ENCODE measurements at regions not wholly inside any gene's neighbourhood (a gene's known extent, or its start where the extent isn't known, plus 50 kb on each side); places are given as distances from the start of the nearest gene placed in this dataset.

DNA sequence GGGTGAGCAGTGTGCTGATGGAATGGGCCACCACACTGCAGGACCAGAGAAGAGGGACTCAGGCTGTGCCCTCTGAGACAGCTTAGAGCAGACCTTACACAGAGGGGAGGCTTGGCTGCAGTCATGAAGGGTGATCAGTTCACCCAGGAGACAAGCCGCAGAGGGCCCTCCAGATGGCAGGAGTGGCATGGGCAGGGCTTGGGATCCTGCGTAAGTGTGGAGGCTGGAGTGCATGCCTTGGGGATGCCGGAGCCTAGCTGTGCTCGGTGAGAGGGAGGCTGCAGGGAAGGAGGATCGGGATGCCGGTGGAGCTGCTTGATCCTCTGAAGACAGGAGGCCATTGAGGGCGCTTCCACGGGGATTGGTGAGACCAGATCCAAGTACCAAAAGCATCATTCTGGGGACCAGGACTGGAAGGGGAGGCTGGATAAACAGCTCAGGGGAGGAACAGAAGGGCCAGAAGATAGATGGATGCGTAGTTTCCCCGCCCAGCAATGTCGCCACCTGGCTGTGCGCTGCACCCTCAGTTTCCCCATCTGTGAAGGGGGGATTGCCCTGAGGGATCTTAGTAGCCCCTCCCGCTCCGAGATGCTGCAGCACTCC is 163.4 kb downstream of the INHBB start:
- Mint-ChIP-seq H3K9me3 (no peaks in the 10 kb centered on the region), H3K27ac (no peak overlapping the region; the same call in 1 of the 2 replicates), H3K4me1 (peaks cover 9% of the 10 kb centered on the region; the same call in 2 of the 3 replicates), H3K4me3 (no peak overlapping the region), H3K36me3 (ENCODE audit: low read depth) (no peaks in the 10 kb centered on the region), H3K27me3 (ENCODE audit: insufficient read depth, low read depth, poor library complexity) (peaks cover 16% of the 10 kb centered on the region)
- no peaks in the 10 kb centered on the region for H3F3A ChIP-seq (replicated peaks; ENCODE audit: low read depth)
- H3K4me3 ChIP-seq = no peak overlapping the region
- no peak for ATAC-seq
- no peaks in the 10 kb centered on the region for H3K79me2 ChIP-seq (replicated peaks; ENCODE audit: insufficient read depth)
- no peak overlapping the region for H3K4me2 ChIP-seq
- H2AFZ ChIP-seq = no peak overlapping the region
- TF ChIP-seq, protein P1, sequence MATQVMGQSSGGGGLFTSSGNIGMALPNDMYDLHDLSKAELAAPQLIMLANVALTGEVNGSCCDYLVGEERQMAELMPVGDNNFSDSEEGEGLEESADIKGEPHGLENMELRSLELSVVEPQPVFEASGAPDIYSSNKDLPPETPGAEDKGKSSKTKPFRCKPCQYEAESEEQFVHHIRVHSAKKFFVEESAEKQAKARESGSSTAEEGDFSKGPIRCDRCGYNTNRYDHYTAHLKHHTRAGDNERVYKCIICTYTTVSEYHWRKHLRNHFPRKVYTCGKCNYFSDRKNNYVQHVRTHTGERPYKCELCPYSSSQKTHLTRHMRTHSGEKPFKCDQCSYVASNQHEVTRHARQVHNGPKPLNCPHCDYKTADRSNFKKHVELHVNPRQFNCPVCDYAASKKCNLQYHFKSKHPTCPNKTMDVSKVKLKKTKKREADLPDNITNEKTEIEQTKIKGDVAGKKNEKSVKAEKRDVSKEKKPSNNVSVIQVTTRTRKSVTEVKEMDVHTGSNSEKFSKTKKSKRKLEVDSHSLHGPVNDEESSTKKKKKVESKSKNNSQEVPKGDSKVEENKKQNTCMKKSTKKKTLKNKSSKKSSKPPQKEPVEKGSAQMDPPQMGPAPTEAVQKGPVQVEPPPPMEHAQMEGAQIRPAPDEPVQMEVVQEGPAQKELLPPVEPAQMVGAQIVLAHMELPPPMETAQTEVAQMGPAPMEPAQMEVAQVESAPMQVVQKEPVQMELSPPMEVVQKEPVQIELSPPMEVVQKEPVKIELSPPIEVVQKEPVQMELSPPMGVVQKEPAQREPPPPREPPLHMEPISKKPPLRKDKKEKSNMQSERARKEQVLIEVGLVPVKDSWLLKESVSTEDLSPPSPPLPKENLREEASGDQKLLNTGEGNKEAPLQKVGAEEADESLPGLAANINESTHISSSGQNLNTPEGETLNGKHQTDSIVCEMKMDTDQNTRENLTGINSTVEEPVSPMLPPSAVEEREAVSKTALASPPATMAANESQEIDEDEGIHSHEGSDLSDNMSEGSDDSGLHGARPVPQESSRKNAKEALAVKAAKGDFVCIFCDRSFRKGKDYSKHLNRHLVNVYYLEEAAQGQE (IDR thresholded peaks at IDR 0.05; ENCODE audit: unreplicated experiment) = no peak
- TF ChIP-seq, protein P2, sequence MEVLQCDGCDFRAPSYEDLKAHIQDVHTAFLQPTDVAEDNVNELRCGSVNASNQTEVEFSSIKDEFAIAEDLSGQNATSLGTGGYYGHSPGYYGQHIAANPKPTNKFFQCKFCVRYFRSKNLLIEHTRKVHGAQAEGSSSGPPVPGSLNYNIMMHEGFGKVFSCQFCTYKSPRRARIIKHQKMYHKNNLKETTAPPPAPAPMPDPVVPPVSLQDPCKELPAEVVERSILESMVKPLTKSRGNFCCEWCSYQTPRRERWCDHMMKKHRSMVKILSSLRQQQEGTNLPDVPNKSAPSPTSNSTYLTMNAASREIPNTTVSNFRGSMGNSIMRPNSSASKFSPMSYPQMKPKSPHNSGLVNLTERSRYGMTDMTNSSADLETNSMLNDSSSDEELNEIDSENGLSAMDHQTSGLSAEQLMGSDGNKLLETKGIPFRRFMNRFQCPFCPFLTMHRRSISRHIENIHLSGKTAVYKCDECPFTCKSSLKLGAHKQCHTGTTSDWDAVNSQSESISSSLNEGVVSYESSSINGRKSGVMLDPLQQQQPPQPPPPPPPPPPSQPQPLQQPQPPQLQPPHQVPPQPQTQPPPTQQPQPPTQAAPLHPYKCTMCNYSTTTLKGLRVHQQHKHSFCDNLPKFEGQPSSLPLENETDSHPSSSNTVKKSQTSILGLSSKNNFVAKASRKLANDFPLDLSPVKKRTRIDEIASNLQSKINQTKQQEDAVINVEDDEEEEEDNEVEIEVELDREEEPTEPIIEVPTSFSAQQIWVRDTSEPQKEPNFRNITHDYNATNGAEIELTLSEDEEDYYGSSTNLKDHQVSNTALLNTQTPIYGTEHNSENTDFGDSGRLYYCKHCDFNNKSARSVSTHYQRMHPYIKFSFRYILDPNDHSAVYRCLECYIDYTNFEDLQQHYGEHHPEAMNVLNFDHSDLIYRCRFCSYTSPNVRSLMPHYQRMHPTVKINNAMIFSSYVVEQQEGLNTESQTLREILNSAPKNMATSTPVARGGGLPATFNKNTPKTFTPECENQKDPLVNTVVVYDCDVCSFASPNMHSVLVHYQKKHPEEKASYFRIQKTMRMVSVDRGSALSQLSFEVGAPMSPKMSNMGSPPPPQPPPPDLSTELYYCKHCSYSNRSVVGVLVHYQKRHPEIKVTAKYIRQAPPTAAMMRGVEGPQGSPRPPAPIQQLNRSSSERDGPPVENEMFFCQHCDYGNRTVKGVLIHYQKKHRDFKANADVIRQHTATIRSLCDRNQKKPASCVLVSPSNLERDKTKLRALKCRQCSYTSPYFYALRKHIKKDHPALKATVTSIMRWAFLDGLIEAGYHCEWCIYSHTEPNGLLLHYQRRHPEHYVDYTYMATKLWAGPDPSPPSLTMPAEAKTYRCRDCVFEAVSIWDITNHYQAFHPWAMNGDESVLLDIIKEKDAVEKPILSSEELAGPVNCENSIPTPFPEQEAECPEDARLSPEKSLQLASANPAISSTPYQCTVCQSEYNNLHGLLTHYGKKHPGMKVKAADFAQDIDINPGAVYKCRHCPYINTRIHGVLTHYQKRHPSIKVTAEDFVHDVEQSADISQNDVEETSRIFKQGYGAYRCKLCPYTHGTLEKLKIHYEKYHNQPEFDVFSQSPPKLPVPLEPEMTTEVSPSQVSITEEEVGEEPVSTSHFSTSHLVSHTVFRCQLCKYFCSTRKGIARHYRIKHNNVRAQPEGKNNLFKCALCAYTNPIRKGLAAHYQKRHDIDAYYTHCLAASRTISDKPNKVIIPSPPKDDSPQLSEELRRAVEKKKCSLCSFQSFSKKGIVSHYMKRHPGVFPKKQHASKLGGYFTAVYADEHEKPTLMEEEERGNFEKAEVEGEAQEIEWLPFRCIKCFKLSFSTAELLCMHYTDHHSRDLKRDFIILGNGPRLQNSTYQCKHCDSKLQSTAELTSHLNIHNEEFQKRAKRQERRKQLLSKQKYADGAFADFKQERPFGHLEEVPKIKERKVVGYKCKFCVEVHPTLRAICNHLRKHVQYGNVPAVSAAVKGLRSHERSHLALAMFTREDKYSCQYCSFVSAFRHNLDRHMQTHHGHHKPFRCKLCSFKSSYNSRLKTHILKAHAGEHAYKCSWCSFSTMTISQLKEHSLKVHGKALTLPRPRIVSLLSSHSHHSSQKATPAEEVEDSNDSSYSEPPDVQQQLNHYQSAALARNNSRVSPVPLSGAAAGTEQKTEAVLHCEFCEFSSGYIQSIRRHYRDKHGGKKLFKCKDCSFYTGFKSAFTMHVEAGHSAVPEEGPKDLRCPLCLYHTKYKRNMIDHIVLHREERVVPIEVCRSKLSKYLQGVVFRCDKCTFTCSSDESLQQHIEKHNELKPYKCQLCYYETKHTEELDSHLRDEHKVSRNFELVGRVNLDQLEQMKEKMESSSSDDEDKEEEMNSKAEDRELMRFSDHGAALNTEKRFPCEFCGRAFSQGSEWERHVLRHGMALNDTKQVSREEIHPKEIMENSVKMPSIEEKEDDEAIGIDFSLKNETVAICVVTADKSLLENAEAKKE (CRISPR knock-in tag; IDR thresholded peaks at IDR 0.05) = no peak
- H3K27me3 ChIP-seq (ENCODE audit: insufficient read depth) = no peaks in the 10 kb centered on the region
- H4K20me1 ChIP-seq (replicated peaks; ENCODE audit: insufficient read depth) = no peaks in the 10 kb centered on the region
- H3K4me1 ChIP-seq (ENCODE audit: insufficient read depth) = peaks cover 8% of the 10 kb centered on the region
- no peaks in the 10 kb centered on the region for H3K36me3 ChIP-seq (ENCODE audit: insufficient read depth)
- H3K9me2 ChIP-seq (ENCODE audit: insufficient read depth) = no peaks in the 10 kb centered on the region
- H3K27ac ChIP-seq (ENCODE audit: low read depth) = no peak overlapping the region
- DNase-seq (ENCODE audit: low spot score) = no peak
